ENCODE measurements at regions not wholly inside any gene's neighbourhood (a gene's known extent, or its start where the extent isn't known, plus 50 kb on each side); places are given as distances from the start of the nearest gene placed in this dataset.
A peak's percentile ranks its signal among the peaks of the same experiment; 100 is the strongest.

DNA sequence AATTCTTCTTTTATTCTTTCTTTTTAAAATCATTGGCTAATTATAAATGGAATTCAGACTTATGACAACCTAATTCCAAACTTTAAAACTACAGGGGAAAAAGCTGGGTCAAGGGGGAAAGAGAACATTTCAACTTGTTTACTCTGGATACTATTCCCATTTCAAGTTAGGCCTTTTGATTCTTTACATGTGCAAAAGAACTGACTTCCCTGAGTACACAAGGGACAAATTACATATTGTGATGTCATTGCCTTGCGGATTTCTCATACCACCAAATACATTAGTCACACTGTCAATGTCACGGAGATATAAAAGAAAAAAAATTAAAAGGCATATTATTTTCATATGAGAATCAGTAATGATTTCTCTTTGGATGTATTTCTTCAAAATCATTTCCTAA, 96.5 kb upstream of the TBX18 start:
- Histone ChIP-seq H2BK5ac (ENCODE audit: low read length) (no peak overlapping the region), H4K5ac (ENCODE audit: low read length) (no peak overlapping the region), H3K4ac (ENCODE audit: low read depth, low read length) (no peak overlapping the region), H3K4me3 (ENCODE audit: low read length) (no peak overlapping the region), H3K23ac (ENCODE audit: low read length) (no peak overlapping the region), H3K27me3 (ENCODE audit: insufficient read depth, low read length, poor library complexity) (no peaks in the 10 kb centered on the region), H2BK15ac (replicated peaks; ENCODE audit: low read depth) (no peak overlapping the region), H3K4me1 (ENCODE audit: control insufficient read depth, low read depth, low read length) (no peaks in the 10 kb centered on the region), H4K8ac (ENCODE audit: low read depth, low read length) (no peak overlapping the region), H3K56ac (ENCODE audit: low read length) (no peak overlapping the region), H3K4me2 (ENCODE audit: low read length) (no peak overlapping the region), H3K9ac (ENCODE audit: low read length) (no peak overlapping the region), H3K79me2 (ENCODE audit: control insufficient read depth, insufficient read depth, low read length) (no peaks in the 10 kb centered on the region), H3K36me3 (ENCODE audit: control insufficient read depth, insufficient read depth, low read length) (no peaks in the 10 kb centered on the region), H3K79me1 (ENCODE audit: low read length) (no peaks in the 10 kb centered on the region), H3K18ac (ENCODE audit: low read length) (no peak overlapping the region), H2AK5ac (ENCODE audit: low read length) (no peak overlapping the region), H3K27ac (ENCODE audit: low read depth, low read length) (no peak overlapping the region), H2BK120ac (ENCODE audit: low read depth, low read length) (no peak overlapping the region)
- DNase-seq = no peak
- no CpG with 5 or more reads among the region's 2 CpGs for WGBS (ENCODE audit: extremely low coverage, insufficient coverage, low lambda C conversion rate)

DNA sequence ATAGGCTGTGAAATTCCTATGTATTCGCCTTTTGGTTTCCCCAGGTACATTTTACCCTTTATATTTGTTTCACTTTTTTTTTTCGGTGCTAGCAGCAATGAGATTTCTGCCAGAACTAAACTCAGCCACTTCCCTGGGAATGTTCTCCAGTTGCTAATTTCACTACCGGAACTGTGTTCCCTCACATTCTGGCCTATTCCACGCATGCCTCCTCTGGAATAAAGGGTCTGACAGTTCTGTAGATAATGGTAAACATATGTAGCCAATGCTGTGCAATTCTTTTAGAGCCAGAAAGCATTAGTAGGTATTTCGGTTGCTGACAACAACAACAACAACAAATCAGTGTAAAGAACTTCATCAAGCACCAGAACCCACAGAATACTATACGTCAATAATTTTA, 96.1 kb upstream of the TBX18 start:
- H4K5ac ChIP-seq (ENCODE audit: low read length) = no peak overlapping the region
- H4K8ac ChIP-seq (ENCODE audit: low read depth, low read length) = no peak overlapping the region
- no peak overlapping the region for H3K23ac ChIP-seq (ENCODE audit: low read length)
- no peak overlapping the region for H3K18ac ChIP-seq (ENCODE audit: low read length)
- H3K4me2 ChIP-seq (ENCODE audit: low read length) = no peak overlapping the region
- H3K9ac ChIP-seq (ENCODE audit: low read length) = no peak overlapping the region
- H3K4me3 ChIP-seq (ENCODE audit: low read length) = no peak overlapping the region
- H3K27ac ChIP-seq (ENCODE audit: low read depth, low read length) = no peak overlapping the region
- H3K56ac ChIP-seq (ENCODE audit: low read length) = no peak overlapping the region
- H3K79me1 ChIP-seq (ENCODE audit: low read length) = no peaks in the 10 kb centered on the region
- no peak for DNase-seq
- no peak overlapping the region for H2BK5ac ChIP-seq (ENCODE audit: low read length)
- no peaks in the 10 kb centered on the region for H3K36me3 ChIP-seq (ENCODE audit: control insufficient read depth, insufficient read depth, low read length)
- no peaks in the 10 kb centered on the region for H3K27me3 ChIP-seq (ENCODE audit: insufficient read depth, low read length, poor library complexity)
- no peak overlapping the region for H3K4ac ChIP-seq (ENCODE audit: low read depth, low read length)
- H2BK15ac ChIP-seq (replicated peaks; ENCODE audit: low read depth) = no peak overlapping the region
- H3K79me2 ChIP-seq (ENCODE audit: control insufficient read depth, insufficient read depth, low read length) = no peaks in the 10 kb centered on the region
- no peak overlapping the region for H2AK5ac ChIP-seq (ENCODE audit: low read length)
- no peak overlapping the region for H2BK120ac ChIP-seq (ENCODE audit: low read depth, low read length)
- WGBS (ENCODE audit: extremely low coverage, insufficient coverage, low lambda C conversion rate) = no CpG with 5 or more reads among the region's 6 CpGs
- H3K4me1 ChIP-seq (ENCODE audit: control insufficient read depth, low read depth, low read length) = no peaks in the 10 kb centered on the region

DNA sequence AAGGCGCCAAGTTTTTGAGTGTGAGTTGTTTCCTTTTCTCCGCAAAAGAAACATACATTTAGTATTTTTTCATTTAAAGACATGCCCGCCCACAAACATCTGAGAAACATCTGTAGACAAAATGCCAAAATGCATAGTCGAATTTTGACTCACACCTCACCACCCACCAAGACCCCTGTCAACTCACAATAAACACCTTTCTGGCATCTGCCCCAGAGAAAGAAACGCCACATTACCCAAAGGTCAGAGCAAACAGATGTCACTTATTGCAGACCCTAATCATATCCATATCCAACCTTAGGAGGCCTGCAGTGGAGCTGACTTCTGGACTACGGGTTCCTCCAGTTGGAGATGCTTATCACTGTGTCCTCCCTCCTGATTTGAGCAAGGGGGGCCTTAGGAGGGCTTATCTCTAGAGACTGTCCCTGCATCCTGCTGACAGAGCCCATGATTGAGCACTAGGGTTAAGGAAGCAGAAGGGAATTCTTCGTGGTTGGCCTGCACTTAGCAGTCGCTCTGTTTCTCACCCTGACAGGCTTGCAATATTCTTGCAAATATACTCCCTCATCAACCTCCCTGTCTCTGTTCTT, 90.5 kb upstream of the TBX18 start:
- Histone ChIP-seq H2AK5ac (ENCODE audit: low read length) (no peak overlapping the region), H3K4me2 (ENCODE audit: low read length) (no peak overlapping the region), H3K36me3 (ENCODE audit: control insufficient read depth, insufficient read depth, low read length) (no peaks in the 10 kb centered on the region), H4K8ac (ENCODE audit: low read depth, low read length) (no peak overlapping the region), H3K27me3 (ENCODE audit: insufficient read depth, low read length, poor library complexity) (no peaks in the 10 kb centered on the region), H3K4ac (ENCODE audit: low read depth, low read length) (no peak overlapping the region), H2BK15ac (replicated peaks; ENCODE audit: low read depth) (no peak overlapping the region), H3K27ac (ENCODE audit: low read depth, low read length) (no peak overlapping the region), H2BK120ac (ENCODE audit: low read depth, low read length) (no peak overlapping the region), H2BK5ac (ENCODE audit: low read length) (no peak overlapping the region), H3K79me2 (ENCODE audit: control insufficient read depth, insufficient read depth, low read length) (no peaks in the 10 kb centered on the region), H3K9ac (ENCODE audit: low read length) (no peak overlapping the region), H3K23ac (ENCODE audit: low read length) (no peak overlapping the region), H3K56ac (ENCODE audit: low read length) (no peak overlapping the region), H4K5ac (ENCODE audit: low read length) (no peak overlapping the region), H3K4me3 (ENCODE audit: low read length) (no peak overlapping the region), H3K18ac (ENCODE audit: low read length) (no peak overlapping the region), H3K4me1 (ENCODE audit: control insufficient read depth, low read depth, low read length) (no peaks in the 10 kb centered on the region), H3K79me1 (ENCODE audit: low read length) (no peaks in the 10 kb centered on the region)
- peak; percentile 7 for DNase-seq
- WGBS (ENCODE audit: extremely low coverage, insufficient coverage, low lambda C conversion rate) = no CpG with 5 or more reads among the region's 8 CpGs

DNA sequence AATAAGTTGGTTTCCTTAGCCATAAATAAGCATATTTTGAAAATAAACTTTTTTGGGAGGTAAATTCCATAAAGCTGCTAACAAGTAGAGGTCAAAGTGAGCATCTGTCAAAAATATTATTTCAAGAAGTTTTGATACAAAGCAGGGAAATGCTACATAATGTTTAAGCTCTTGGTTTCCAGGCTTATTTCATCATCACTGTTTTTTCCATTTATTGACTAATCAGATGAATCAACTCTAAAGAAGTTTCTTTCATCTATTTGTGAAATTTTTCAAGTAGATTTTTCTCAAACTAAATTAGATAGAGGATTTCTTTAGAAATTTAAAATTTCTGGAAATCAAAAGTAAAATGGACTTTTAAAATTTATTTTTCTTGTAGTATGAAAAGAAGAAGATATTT, 89.5 kb upstream of the TBX18 start:
- Histone ChIP-seq H2BK5ac (ENCODE audit: low read length) (no peak overlapping the region), H3K56ac (ENCODE audit: low read length) (no peak overlapping the region), H2AK5ac (ENCODE audit: low read length) (no peak overlapping the region), H3K23ac (ENCODE audit: low read length) (no peak overlapping the region), H3K27ac (ENCODE audit: low read depth, low read length) (no peak overlapping the region), H3K9ac (ENCODE audit: low read length) (no peak overlapping the region), H2BK120ac (ENCODE audit: low read depth, low read length) (no peak overlapping the region), H4K8ac (ENCODE audit: low read depth, low read length) (no peak overlapping the region), H3K4me1 (ENCODE audit: control insufficient read depth, low read depth, low read length) (no peaks in the 10 kb centered on the region), H3K27me3 (ENCODE audit: insufficient read depth, low read length, poor library complexity) (no peaks in the 10 kb centered on the region), H3K4ac (ENCODE audit: low read depth, low read length) (no peak overlapping the region), H3K36me3 (ENCODE audit: control insufficient read depth, insufficient read depth, low read length) (no peaks in the 10 kb centered on the region), H3K79me1 (ENCODE audit: low read length) (no peaks in the 10 kb centered on the region), H3K4me3 (ENCODE audit: low read length) (no peak overlapping the region), H3K4me2 (ENCODE audit: low read length) (no peak overlapping the region), H2BK15ac (replicated peaks; ENCODE audit: low read depth) (no peak overlapping the region), H4K5ac (ENCODE audit: low read length) (no peak overlapping the region), H3K79me2 (ENCODE audit: control insufficient read depth, insufficient read depth, low read length) (no peaks in the 10 kb centered on the region), H3K18ac (ENCODE audit: low read length) (no peak overlapping the region)
- DNase-seq = no peak

DNA sequence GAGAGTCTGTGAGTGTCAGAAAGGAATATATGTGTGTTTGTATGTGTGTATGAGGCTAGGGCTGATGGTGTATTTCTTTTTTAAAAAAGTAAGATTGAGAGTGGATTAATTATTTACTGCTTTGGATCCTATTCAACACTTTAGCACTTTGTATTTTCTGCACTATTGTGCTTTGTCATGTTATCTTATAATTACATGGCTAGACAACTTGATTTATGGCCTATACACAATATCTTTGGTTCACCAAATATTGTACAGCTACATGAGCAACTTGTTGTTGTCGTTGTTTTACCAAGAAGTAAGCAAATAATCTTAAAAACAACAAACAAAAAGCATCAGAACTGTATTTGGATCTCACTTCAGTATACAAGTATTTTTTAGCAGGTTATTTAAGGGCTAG, 84.6 kb upstream of the TBX18 start:
- Histone ChIP-seq H3K4me1 (ENCODE audit: control insufficient read depth, low read depth, low read length) (no peaks in the 10 kb centered on the region), H2AK5ac (ENCODE audit: low read length) (no peak overlapping the region)
- WGBS (ENCODE audit: extremely low coverage, insufficient coverage, low lambda C conversion rate) = no CpG with 5 or more reads among the region's 1 CpG

DNA sequence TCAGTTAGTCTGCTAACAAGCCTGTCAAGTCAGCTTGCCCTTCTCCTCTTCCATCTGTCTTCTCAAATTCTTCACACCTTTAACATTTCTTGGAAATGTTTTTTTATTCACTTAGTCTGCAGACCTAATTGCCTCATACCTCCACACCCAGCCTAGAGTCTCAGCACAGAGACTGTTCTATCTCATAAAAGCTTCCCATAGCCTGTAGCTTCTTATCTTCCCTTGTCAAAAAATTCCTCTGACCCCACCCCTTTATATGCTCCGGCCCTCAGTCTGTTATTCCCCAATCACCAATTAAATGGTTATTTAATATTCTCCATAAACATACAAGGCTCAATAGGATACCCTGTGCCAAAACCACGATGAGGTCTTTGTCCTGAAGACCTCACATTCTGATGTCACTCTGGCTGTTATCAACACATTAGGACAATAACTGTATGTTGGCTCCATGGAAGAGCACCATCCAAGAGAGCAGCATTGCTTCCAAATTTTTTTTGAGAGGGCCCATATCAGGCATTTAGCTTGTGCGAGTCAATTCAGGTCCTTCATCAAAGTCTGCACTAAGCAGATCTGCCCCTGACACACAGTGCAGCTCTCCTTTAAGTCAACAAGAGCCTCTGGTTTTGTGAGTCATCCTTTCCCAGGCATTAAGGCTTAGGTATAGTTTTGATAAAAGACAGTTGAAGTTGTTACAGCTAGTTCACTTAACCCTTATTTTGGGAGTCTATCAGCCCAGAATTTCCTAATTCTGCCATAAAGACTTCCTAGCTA, 83.2 kb upstream of the TBX18 start:
- Histone ChIP-seq H3K4ac (ENCODE audit: low read depth, low read length) (no peak overlapping the region), H2BK120ac (ENCODE audit: low read depth, low read length) (no peak overlapping the region), H3K36me3 (ENCODE audit: control insufficient read depth, insufficient read depth, low read length) (no peaks in the 10 kb centered on the region), H3K4me1 (ENCODE audit: control insufficient read depth, low read depth, low read length) (no peaks in the 10 kb centered on the region), H2BK5ac (ENCODE audit: low read length) (no peak overlapping the region), H3K9ac (ENCODE audit: low read length) (no peak overlapping the region), H3K4me2 (ENCODE audit: low read length) (no peak overlapping the region), H3K79me2 (ENCODE audit: control insufficient read depth, insufficient read depth, low read length) (no peaks in the 10 kb centered on the region), H4K5ac (ENCODE audit: low read length) (no peak overlapping the region), H3K56ac (ENCODE audit: low read length) (no peak overlapping the region), H3K27me3 (ENCODE audit: insufficient read depth, low read length, poor library complexity) (no peaks in the 10 kb centered on the region), H3K4me3 (ENCODE audit: low read length) (no peak overlapping the region), H3K79me1 (ENCODE audit: low read length) (no peaks in the 10 kb centered on the region), H4K8ac (ENCODE audit: low read depth, low read length) (no peak overlapping the region), H3K23ac (ENCODE audit: low read length) (no peak overlapping the region), H3K18ac (ENCODE audit: low read length) (no peak overlapping the region), H2AK5ac (ENCODE audit: low read length) (no peak overlapping the region), H2BK15ac (replicated peaks; ENCODE audit: low read depth) (no peak overlapping the region), H3K27ac (ENCODE audit: low read depth, low read length) (no peak overlapping the region)
- WGBS (ENCODE audit: extremely low coverage, insufficient coverage, low lambda C conversion rate) = no CpG with 5 or more reads among the region's 3 CpGs
- no peak for DNase-seq

More for the DNA sequence above, 84.6 kb upstream of the TBX18 start:
- no peak overlapping the region for H3K9ac ChIP-seq (ENCODE audit: low read length)
- H3K79me2 ChIP-seq (ENCODE audit: control insufficient read depth, insufficient read depth, low read length) = no peaks in the 10 kb centered on the region
- H3K36me3 ChIP-seq (ENCODE audit: control insufficient read depth, insufficient read depth, low read length) = no peaks in the 10 kb centered on the region
- no peaks in the 10 kb centered on the region for H3K27me3 ChIP-seq (ENCODE audit: insufficient read depth, low read length, poor library complexity)
- no peaks in the 10 kb centered on the region for H3K79me1 ChIP-seq (ENCODE audit: low read length)
- H2BK5ac ChIP-seq (ENCODE audit: low read length) = no peak overlapping the region
- H4K5ac ChIP-seq (ENCODE audit: low read length) = no peak overlapping the region
- no peak overlapping the region for H2BK120ac ChIP-seq (ENCODE audit: low read depth, low read length)
- H3K4me3 ChIP-seq (ENCODE audit: low read length) = no peak overlapping the region
- DNase-seq = no peak
- H3K23ac ChIP-seq (ENCODE audit: low read length) = no peak overlapping the region
- no peak overlapping the region for H3K18ac ChIP-seq (ENCODE audit: low read length)
- H2BK15ac ChIP-seq (replicated peaks; ENCODE audit: low read depth) = no peak overlapping the region
- no peak overlapping the region for H3K4me2 ChIP-seq (ENCODE audit: low read length)
- H3K27ac ChIP-seq (ENCODE audit: low read depth, low read length) = no peak overlapping the region
- H3K56ac ChIP-seq (ENCODE audit: low read length) = no peak overlapping the region
- H3K4ac ChIP-seq (ENCODE audit: low read depth, low read length) = no peak overlapping the region
- H4K8ac ChIP-seq (ENCODE audit: low read depth, low read length) = no peak overlapping the region
